ENCODE measurements at regions not wholly inside any gene's neighbourhood (a gene's known extent, or its start where the extent isn't known, plus 50 kb on each side); places are given as distances from the start of the nearest gene placed in this dataset.

GRCh38 chr7:148950806-148951205 lies 66.7 kb upstream of the EZH2 start:
- DNase-seq (ENCODE audit: low read depth in 3 of 3, low spot score in 1 of 3), result no peak

DNA sequence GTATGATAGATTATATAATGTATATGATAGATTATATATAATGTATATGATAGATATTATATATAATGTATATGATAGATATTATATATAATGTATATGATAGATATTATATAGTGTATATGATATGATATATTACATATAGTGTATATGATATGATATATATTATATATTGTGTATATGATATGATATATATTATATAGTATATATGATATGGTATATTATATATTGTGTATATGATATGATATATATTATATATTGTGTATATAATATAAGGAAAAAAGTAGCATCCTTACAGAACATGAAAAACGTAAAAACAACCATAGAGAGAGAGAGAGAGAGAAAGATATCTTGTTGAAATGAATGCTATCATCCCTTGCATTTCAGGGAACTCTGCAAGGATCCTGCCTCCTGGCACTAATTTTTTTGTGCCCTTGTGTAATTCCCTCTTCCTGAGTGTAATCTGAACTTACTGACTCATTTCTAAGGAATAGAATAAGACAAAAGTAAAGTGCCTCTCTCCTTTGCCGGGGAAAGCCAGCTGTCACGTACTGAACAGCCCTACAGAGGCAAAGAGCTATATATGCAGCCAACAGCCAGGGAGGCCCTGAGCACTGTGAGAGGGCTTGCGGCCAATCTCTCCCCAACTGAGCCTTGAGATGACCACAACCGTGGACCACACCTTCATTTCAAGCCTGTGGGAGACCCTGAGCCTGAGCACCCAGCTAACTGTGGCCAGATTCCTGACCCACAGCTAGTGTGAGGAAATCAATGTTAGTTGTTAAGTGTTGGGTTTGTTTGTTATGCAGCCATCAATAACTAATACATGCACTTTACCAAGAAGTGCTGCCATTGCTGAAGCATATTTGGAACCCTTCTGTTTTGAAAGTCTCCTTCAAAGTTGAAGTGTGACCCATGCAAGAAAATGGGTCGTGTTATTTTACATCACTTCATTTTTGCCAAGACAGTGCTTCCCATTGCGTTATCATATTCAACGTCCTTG lies 61.1 kb upstream of the EZH2 start:
- DNase-seq (ENCODE audit: low read depth in 3 of 3, low spot score in 1 of 3), result no peak

GRCh38 chr7:148941598-148942275 lies 57.6 kb upstream of the EZH2 start:
- peak in 2 of 3 donors; percentile 22 to 30 for DNase-seq (ENCODE audit: low read depth in 3 of 3, low spot score in 1 of 3)

DNA sequence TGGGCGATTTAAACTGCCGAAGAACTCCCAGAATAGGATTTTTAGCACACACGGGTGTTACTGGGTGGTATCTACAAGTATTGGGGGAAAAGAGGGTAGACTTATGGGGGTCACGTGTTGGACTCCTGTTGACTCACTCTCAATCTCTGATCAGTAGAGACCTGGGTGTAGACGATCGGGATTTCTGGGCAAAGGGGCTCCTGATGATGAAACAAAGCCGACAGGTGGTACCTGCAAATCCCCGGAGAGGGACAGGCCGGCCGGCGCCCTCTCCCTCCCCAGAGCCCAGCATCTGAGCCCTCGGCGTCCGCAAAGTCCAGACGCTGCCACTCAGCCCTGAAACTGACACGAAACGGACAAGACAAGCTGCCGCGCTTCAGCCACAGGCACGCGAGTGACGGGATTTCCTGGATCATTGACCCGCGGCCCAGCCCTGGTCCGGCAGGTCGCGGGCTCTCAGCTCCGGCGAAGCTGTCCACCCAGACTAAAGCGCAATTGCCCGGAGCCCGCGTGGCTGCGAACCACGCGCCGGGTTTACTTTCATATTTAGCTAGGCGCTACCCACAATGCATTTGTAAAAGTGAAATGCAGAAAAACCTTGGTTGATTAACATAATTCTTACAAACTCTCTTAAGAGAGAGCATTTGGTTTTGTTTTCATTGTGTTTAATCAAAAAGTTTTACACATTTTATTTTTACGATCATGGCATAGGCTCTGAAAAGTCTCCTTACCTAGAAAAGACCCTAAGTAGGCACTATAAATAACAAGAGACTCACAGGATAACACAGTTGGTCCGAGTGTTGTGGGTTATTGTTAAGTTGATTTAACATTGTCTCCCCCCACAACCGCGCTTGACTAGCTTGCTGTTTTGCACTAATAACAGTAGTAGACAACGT lies 56.9 kb upstream of the EZH2 start:
- DNase-seq (ENCODE audit: low read depth in 3 of 3, low spot score in 1 of 3), result peak; percentile 19 to 51 (median 34)

DNA sequence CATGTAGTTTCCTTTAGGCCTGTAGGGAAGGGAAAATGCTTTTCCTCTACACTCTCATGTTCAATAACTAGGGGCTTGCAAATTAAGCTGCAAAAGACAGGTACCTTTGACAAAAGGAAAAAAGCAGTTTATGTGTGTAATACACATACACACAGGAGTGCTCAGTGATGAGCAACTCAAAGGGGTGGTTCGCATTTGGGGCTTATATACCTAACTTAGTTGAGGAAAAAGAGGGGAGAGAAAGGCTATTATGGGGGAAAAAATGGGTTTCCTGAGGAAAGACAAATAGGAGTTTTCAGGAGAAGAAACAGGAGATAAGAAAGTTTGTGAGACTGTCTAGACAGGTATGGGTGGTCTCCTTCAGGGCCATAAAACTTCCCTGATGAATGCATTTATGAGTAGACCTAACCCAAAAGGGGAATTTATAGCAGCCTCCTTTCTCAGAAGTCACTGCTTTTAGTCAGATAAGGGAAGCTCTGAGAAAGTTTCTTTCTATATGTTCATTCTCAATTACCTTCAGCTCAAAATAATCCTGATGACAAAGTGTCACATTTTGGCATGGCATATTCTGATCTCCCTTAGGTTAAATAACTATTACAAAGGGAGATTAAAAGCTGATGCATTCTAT lies 55.2 kb upstream of the EZH2 start:
- DNase-seq (ENCODE audit: low read depth in 3 of 3, low spot score in 1 of 3), result no peak

- DNase-seq (ENCODE audit: low read depth in 3 of 3, low spot score in 1 of 3), result no peak
These were observed 51.4 kb upstream of the EZH2 start for GRCh38 chr7:148935451-148935850.

Data from stimulated activated CD4-positive, alpha-beta T cell treated with anti-CD3 and anti-CD28 coated beads, TNF-alpha, amount 100 ng/mL, for 1 hour (primary cell).